ENCODE measurements at regions not wholly inside any gene's neighbourhood (a gene's known extent, or its start where the extent isn't known, plus 50 kb on each side); places are given as distances from the start of the nearest gene placed in this dataset.

DNA sequence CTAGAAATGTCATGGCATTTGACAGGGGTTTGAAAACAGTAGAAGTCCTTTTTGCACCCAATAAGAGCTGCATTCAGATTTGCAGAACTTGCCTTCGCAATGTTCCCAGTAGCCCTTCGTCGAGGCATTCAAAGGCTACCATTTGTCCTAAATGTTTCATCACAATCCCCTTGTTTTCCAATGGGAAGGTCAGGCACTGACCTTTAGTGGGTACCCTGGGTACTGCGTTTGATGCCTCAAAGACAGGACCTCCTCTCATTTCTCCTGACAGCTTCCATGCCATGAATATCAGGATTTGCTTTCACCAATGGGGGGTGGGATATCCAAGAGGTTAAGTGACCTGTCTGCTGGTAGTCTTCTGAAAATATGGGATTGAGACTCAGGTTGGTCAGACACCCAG is 1063.1 kb downstream of the BCL11B start:
- no peaks in the 10 kb centered on the region for H3K27me3 ChIP-seq (replicated peaks in 1 of 2; ENCODE audit: control insufficient read depth in 2 of 2, extremely low read depth in 1 of 2, insufficient read depth in 2 of 2, low read length in 1 of 2)
- Mint-ChIP-seq H3K4me3 (peak overlapping the region in 1 of 3 donors; percentile 84), H3K4me1 (peaks cover 90 to 98% (median 95%) of the 10 kb centered on the region in 3 donors), H3K9me3 (no peaks in the 10 kb centered on the region), H3K36me3 (no peaks in the 10 kb centered on the region), H3K27me3 (no peaks in the 10 kb centered on the region), H3K27ac (peak overlapping the region; percentile 99 to 100)
- H3K9me3 ChIP-seq, result no peaks in the 10 kb centered on the region
- no peak for DNase-seq
- H3K4me3 ChIP-seq (ENCODE audit: control insufficient read depth in 1 of 2, extremely low read depth in 1 of 2, low read length in 1 of 2), result no peak overlapping the region
- H3K36me3 ChIP-seq (ENCODE audit: control insufficient read depth in 2 of 2, extremely low read depth in 1 of 2, insufficient read depth in 1 of 2, low read length in 1 of 2), result no peaks in the 10 kb centered on the region
- WGBS (ENCODE audit: insufficient coverage), result 80% methylated on average over 3 of the region's 4 CpGs
- ChIA-PET CTCF (interaction anchor here in 1 of 2 donors (0.5 kb wide), 1 partner anchor 14 kb away, joined by 3 read pairs; no protein-coding TSS in a partner anchor), POLR2A (interaction anchor here in 1 of 2 donors (1.1 kb wide), 1 partner anchor 18 kb away, joined by 4 read pairs; no protein-coding TSS in a partner anchor)
- peak overlapping the region; percentile 74 for H3K27ac ChIP-seq (ENCODE audit: low read length)
- no peak for ATAC-seq (replicated peaks in 1 of 4)
- peaks cover 59 to 77% of the 10 kb centered on the region in 2 experiments for H3K4me1 ChIP-seq (ENCODE audit: control insufficient read depth in 1 of 2, extremely low read depth in 1 of 2, insufficient read depth in 2 of 2, low read length in 2 of 2)

DNA sequence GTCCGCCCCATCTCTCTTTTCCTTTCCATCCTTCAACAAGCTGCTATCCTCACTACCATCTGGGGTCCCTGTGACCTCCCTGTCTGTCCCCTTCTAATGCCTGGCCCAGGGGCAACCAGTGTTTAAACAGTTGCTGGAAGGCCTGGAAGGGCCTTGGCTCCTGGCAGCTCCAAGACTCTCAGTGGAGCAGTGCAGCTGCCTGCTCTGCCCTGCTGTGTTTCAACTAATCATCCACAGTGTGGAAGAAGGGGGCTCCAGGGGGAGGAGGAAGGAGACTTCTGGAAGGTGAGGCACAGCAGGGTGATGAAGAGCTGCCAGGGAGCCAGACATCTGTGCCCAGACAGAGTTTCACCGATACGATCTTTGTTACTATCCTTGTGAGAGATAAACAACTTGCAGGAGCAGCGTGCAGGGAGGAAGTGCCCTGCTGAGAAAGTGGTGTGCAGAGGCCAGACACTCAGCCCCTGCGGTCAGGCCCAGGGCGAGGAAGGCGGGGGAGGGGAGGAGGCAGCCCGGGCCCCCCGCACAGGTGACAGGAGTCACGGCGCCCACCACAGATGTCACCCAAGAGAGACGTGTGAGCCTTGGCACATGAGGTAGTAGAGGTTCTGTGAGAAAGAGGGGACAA is 1061.8 kb downstream of the BCL11B start:
- Mint-ChIP-seq H3K9me3 (no peaks in the 10 kb centered on the region), H3K27me3 (no peaks in the 10 kb centered on the region), H3K4me3 (peak overlapping the region; percentile 59 to 84 (median 65)), H3K36me3 (no peaks in the 10 kb centered on the region), H3K27ac (peak overlapping the region; percentile 99 to 100), H3K4me1 (peaks cover 79 to 98% (median 95%) of the 10 kb centered on the region in 3 donors)
- 8% methylated on average over 12 of the region's 12 CpGs for WGBS (ENCODE audit: insufficient coverage)
- ATAC-seq (replicated peaks in 1 of 4) (peak; percentile 75 to 84 (median 81)), DNase-seq (peak in 29 of 35 experiments; percentile 10 to 76 (median 40))
- CTCF ChIA-PET, result interaction anchor here (0.6 to 0.7 kb wide), 2 partner anchors 21 to 25 kb away, joined by 4 to 6 read pairs; no protein-coding TSS in a partner anchor
- H3K27me3 ChIP-seq (replicated peaks in 1 of 2; ENCODE audit: control insufficient read depth in 2 of 2, extremely low read depth in 1 of 2, insufficient read depth in 2 of 2, low read length in 1 of 2), result no peaks in the 10 kb centered on the region
- peaks cover 59 to 83% of the 10 kb centered on the region in 2 experiments for H3K4me1 ChIP-seq (ENCODE audit: control insufficient read depth in 1 of 2, extremely low read depth in 1 of 2, insufficient read depth in 2 of 2, low read length in 2 of 2)
- H3K4me3 ChIP-seq (ENCODE audit: control insufficient read depth in 1 of 2, extremely low read depth in 1 of 2, low read length in 1 of 2), result peak overlapping the region; percentile 1 to 18
- no peaks in the 10 kb centered on the region for H3K36me3 ChIP-seq (ENCODE audit: control insufficient read depth in 2 of 2, extremely low read depth in 1 of 2, insufficient read depth in 1 of 2, low read length in 1 of 2)
- no peaks in the 10 kb centered on the region for H3K9me3 ChIP-seq
- POLR2A ChIA-PET, result interaction anchor here in 1 of 2 donors (0.5 to 1.1 kb wide), 2 partner anchors 15 to 19 kb away, joined by 3 to 4 read pairs; no protein-coding TSS in a partner anchor
- peak overlapping the region; percentile 74 for H3K27ac ChIP-seq (ENCODE audit: low read length)

GRCh38 chr14:98217530-98217929 is 1054.5 kb downstream of the BCL11B start:
- Histone ChIP-seq H3K36me3 (ENCODE audit: control insufficient read depth in 2 of 2, extremely low read depth in 1 of 2, insufficient read depth in 1 of 2, low read length in 1 of 2) (no peaks in the 10 kb centered on the region), H3K27ac (ENCODE audit: low read length) (no peak overlapping the region), H3K4me3 (ENCODE audit: control insufficient read depth in 1 of 2, extremely low read depth in 1 of 2, low read length in 1 of 2) (no peak overlapping the region), H3K9me3 (peaks cover 2% of the 10 kb centered on the region), H3K27me3 (replicated peaks in 1 of 2; ENCODE audit: control insufficient read depth in 2 of 2, extremely low read depth in 1 of 2, insufficient read depth in 2 of 2, low read length in 1 of 2) (no peaks in the 10 kb centered on the region), H3K4me1 (ENCODE audit: control insufficient read depth in 1 of 2, extremely low read depth in 1 of 2, insufficient read depth in 2 of 2, low read length in 2 of 2) (peaks cover 32 to 57% of the 10 kb centered on the region in 2 experiments)
- CTCF ChIA-PET, result interaction anchor here in 1 of 2 donors (0.6 kb wide), 1 partner anchor 76 kb away, joined by 6 read pairs; no protein-coding TSS in a partner anchor
- Mint-ChIP-seq H3K4me1 (peaks cover 20 to 61% (median 41%) of the 10 kb centered on the region in 3 donors), H3K27ac (no peak overlapping the region), H3K36me3 (no peaks in the 10 kb centered on the region), H3K27me3 (no peaks in the 10 kb centered on the region), H3K9me3 (no peaks in the 10 kb centered on the region), H3K4me3 (no peak overlapping the region)
- WGBS (ENCODE audit: insufficient coverage), result 96% methylated on average over 6 of the region's 6 CpGs
- no peak for DNase-seq
- POLR2A ChIA-PET, result interaction anchor here in 1 of 2 donors (0.5 kb wide), 1 partner anchor 1434 kb away, joined by 3 read pairs; no protein-coding TSS in a partner anchor
- no peak for ATAC-seq (replicated peaks in 1 of 4)

DNA sequence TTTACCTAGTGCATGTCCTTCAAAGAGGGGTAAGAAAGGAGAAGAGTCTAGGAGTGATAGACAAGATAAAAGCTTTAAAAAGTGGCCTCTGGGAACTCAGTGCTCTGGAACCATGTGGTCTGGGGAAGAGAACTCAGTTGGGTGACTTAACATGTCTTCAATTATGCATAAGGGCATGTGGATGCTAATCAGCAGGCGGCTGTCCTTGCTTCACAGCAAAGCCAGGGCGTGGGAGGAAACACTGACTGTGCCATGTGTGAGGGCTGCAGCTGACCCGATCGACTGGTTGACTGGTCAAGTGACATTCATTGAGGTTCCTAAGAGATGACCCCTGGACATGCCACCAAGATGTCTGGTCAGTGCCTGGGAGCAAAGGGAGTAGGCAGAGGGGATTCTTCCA is 1053.8 kb downstream of the BCL11B start:
- no peak overlapping the region for H3K27ac Mint-ChIP-seq
- H3K4me3 Mint-ChIP-seq, result no peak overlapping the region
- Histone ChIP-seq H3K27ac (ENCODE audit: low read length) (no peak overlapping the region), H3K27me3 (replicated peaks in 1 of 2; ENCODE audit: control insufficient read depth in 2 of 2, extremely low read depth in 1 of 2, insufficient read depth in 2 of 2, low read length in 1 of 2) (no peaks in the 10 kb centered on the region), H3K4me3 (ENCODE audit: control insufficient read depth in 1 of 2, extremely low read depth in 1 of 2, low read length in 1 of 2) (no peak overlapping the region), H3K9me3 (peaks cover 2% of the 10 kb centered on the region), H3K4me1 (ENCODE audit: control insufficient read depth in 1 of 2, extremely low read depth in 1 of 2, insufficient read depth in 2 of 2, low read length in 2 of 2) (peaks cover 39 to 58% of the 10 kb centered on the region in 2 experiments), H3K36me3 (ENCODE audit: control insufficient read depth in 2 of 2, extremely low read depth in 1 of 2, insufficient read depth in 1 of 2, low read length in 1 of 2) (no peaks in the 10 kb centered on the region)
- peaks cover 0 to 3% (median 0%) of the 10 kb centered on the region in 3 donors for H3K9me3 Mint-ChIP-seq
- DNase-seq, result no peak
- no peak for ATAC-seq (replicated peaks in 1 of 4)
- H3K27me3 Mint-ChIP-seq, result no peaks in the 10 kb centered on the region
- no peaks in the 10 kb centered on the region for H3K36me3 Mint-ChIP-seq
- POLR2A ChIA-PET, result no interaction called here
- CTCF ChIA-PET, result interaction anchor here in 1 of 2 donors (0.6 kb wide), 1 partner anchor 76 kb away, joined by 6 read pairs; no protein-coding TSS in a partner anchor
- H3K4me1 Mint-ChIP-seq, result peaks cover 20 to 62% (median 41%) of the 10 kb centered on the region in 3 donors
- 94% methylated on average over 4 of the region's 4 CpGs for WGBS (ENCODE audit: insufficient coverage)

DNA sequence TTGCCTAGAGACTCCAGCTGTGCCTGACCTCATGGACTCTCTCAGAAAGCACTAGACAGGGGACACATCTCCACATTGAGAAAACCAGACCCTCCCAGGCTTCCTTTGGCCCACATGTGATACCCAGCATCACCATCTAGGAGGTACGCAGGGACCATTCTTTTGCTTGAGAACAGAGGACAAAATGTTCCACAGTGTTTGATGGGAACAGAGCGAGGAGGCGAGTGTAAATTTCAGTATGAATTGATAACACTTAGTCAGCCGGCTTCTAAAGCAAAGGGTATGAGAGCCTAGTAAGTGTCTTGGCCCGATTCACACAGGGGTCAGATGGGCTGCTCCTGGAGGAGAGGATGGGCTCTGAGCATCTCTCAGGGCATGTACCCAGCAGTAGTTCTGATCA is 1052.4 kb downstream of the BCL11B start:
- no peak overlapping the region for H3K27ac ChIP-seq (ENCODE audit: low read length)
- peak overlapping the region in 1 of 2 donors; percentile 25 for H3K27ac Mint-ChIP-seq
- 47% methylated on average over 4 of the region's 5 CpGs for WGBS (ENCODE audit: insufficient coverage)
- H3K4me1 ChIP-seq (ENCODE audit: control insufficient read depth in 1 of 2, extremely low read depth in 1 of 2, insufficient read depth in 2 of 2, low read length in 2 of 2), result peaks cover 47 to 57% of the 10 kb centered on the region in 2 experiments
- H3K9me3 ChIP-seq, result peaks cover 2% of the 10 kb centered on the region
- H3K9me3 Mint-ChIP-seq, result peaks cover 0 to 4% (median 0%) of the 10 kb centered on the region in 3 donors
- no peaks in the 10 kb centered on the region for H3K27me3 Mint-ChIP-seq
- H3K4me3 ChIP-seq (ENCODE audit: control insufficient read depth in 1 of 2, extremely low read depth in 1 of 2, low read length in 1 of 2), result no peak overlapping the region
- no peak for DNase-seq
- no peaks in the 10 kb centered on the region for H3K36me3 Mint-ChIP-seq
- no peaks in the 10 kb centered on the region for H3K36me3 ChIP-seq (ENCODE audit: control insufficient read depth in 2 of 2, extremely low read depth in 1 of 2, insufficient read depth in 1 of 2, low read length in 1 of 2)
- no peaks in the 10 kb centered on the region for H3K27me3 ChIP-seq (replicated peaks in 1 of 2; ENCODE audit: control insufficient read depth in 2 of 2, extremely low read depth in 1 of 2, insufficient read depth in 2 of 2, low read length in 1 of 2)
- CTCF ChIA-PET, result no interaction called here
- POLR2A ChIA-PET, result interaction anchor here in 1 of 2 donors (0.5 kb wide), 1 partner anchor 38 kb away, joined by 3 read pairs; no protein-coding TSS in a partner anchor
- peak overlapping the region in 1 of 3 donors; percentile 14 for H3K4me3 Mint-ChIP-seq
- H3K4me1 Mint-ChIP-seq, result peaks cover 31 to 61% (median 42%) of the 10 kb centered on the region in 3 donors
- ATAC-seq (replicated peaks in 1 of 4), result no peak

- H3K9me3 Mint-ChIP-seq, result peaks cover 0 to 4% (median 0%) of the 10 kb centered on the region in 3 donors
- H3K9me3 ChIP-seq, result no peaks in the 10 kb centered on the region
- H3K36me3 ChIP-seq (ENCODE audit: control insufficient read depth in 2 of 2, extremely low read depth in 1 of 2, insufficient read depth in 1 of 2, low read length in 1 of 2), result no peaks in the 10 kb centered on the region
- ChIA-PET CTCF (interaction anchor here in 1 of 2 donors (1.4 kb wide), 1 partner anchor 60 kb away, joined by 6 read pairs; no protein-coding TSS in a partner anchor), POLR2A (interaction anchor here in 1 of 2 donors (0.6 to 0.7 kb wide), 2 partner anchors 82 to 999 kb away, joined by 5 to 7 read pairs; no protein-coding TSS in a partner anchor)
- H3K27me3 ChIP-seq (replicated peaks in 1 of 2; ENCODE audit: control insufficient read depth in 2 of 2, extremely low read depth in 1 of 2, insufficient read depth in 2 of 2, low read length in 1 of 2), result no peaks in the 10 kb centered on the region
- H3K4me3 ChIP-seq (ENCODE audit: control insufficient read depth in 1 of 2, extremely low read depth in 1 of 2, low read length in 1 of 2), result peak overlapping the region in 1 of 2 donors; percentile 11
- H3K27ac Mint-ChIP-seq, result peak overlapping the region; percentile 95 to 96
- H3K36me3 Mint-ChIP-seq, result peaks cover 4% of the 10 kb centered on the region
- 98% methylated on average over 5 of the region's 6 CpGs for WGBS (ENCODE audit: insufficient coverage)
- H3K4me1 ChIP-seq (ENCODE audit: control insufficient read depth in 1 of 2, extremely low read depth in 1 of 2, insufficient read depth in 2 of 2, low read length in 2 of 2), result peaks cover 70 to 75% of the 10 kb centered on the region in 2 experiments
- H3K4me1 Mint-ChIP-seq, result peaks cover 62 to 75% (median 68%) of the 10 kb centered on the region in 3 donors
- H3K27me3 Mint-ChIP-seq, result no peaks in the 10 kb centered on the region
- ATAC-seq (replicated peaks in 1 of 4) (no peak), DNase-seq (no peak)
- H3K27ac ChIP-seq (ENCODE audit: low read length), result peak overlapping the region; percentile 75
- peak overlapping the region in 2 of 3 donors; percentile 41 to 67 for H3K4me3 Mint-ChIP-seq
Measured at GRCh38 chr14:98223106-98223505, 1048.9 kb downstream of the BCL11B start.
